ENCODE measurements at regions not wholly inside any gene's neighbourhood (a gene's known extent, or its start where the extent isn't known, plus 50 kb on each side); places are given as distances from the start of the nearest gene placed in this dataset.

GRCh38 chr3:194768586-194768985, 82.9 kb downstream of the FAM43A start:
- peak overlapping the region; percentile 23 for H3K4me3 ChIP-seq (ENCODE audit: low read length)
- Mint-ChIP-seq H3K27me3 (peaks cover 0 to 23% (median 7%) of the 10 kb centered on the region in 5 donors), H3K36me3 (no peaks in the 10 kb centered on the region), H3K27ac (peak overlapping the region; percentile 57 to 98 (median 94)), H3K4me3 (peak overlapping the region; percentile 77 to 95 (median 88)), H3K4me1 (peaks cover 8 to 35% (median 23%) of the 10 kb centered on the region in 7 donors), H3K9me3 (no peaks in the 10 kb centered on the region)
- ATAC-seq (no peak), DNase-seq (peak in 1 of 9 donors; percentile 2)
- H3K36me3 ChIP-seq (ENCODE audit: control insufficient read depth in 2 of 3, insufficient read depth in 3 of 3, low read length in 3 of 3), result no peaks in the 10 kb centered on the region
- POLR2A ChIA-PET, result interaction anchor here (1.0 to 1.6 kb wide), 5 partner anchors 11 to 185 kb away, joined by 3 to 10 read pairs (median 4); partner anchors contain the start of gene LSG1
- intact Hi-C loops (cut with micrococcal nuclease), result loop anchor here (2.0 to 10.0 kb wide), 6 partner anchors 282 to 1436 kb away; partner anchors contain the start of genes ACAP2 (in 1 of the 2), ATP13A3 (in 1 of the 2) and HES1 (in 1 of the 2)
- H3K4me1 ChIP-seq (ENCODE audit: control insufficient read depth in 2 of 2, insufficient read depth in 2 of 2, low read length in 2 of 2), result peaks cover 6 to 9% of the 10 kb centered on the region in 2 donors
- CTCF ChIA-PET, result no interaction called here
- H3K27ac ChIP-seq (ENCODE audit: low read depth, low read length), result peak overlapping the region; percentile 69
- no peaks in the 10 kb centered on the region for H3K27me3 ChIP-seq (ENCODE audit: control insufficient read depth in 2 of 2, insufficient read depth in 2 of 2, low read length in 2 of 2)
- H3K9me3 ChIP-seq (ENCODE audit: control insufficient read depth in 2 of 3, low read length in 3 of 3), result no peaks in the 10 kb centered on the region

GRCh38 chr3:194769020-194769643, 83.4 kb downstream of the FAM43A start:
- Histone ChIP-seq H3K4me3 (ENCODE audit: low read length) (peak overlapping the region; percentile 70), H3K9me3 (ENCODE audit: control insufficient read depth in 2 of 3, low read length in 3 of 3) (no peaks in the 10 kb centered on the region), H3K4me1 (ENCODE audit: control insufficient read depth in 2 of 2, insufficient read depth in 2 of 2, low read length in 2 of 2) (peaks cover 6 to 9% of the 10 kb centered on the region in 2 donors), H3K36me3 (ENCODE audit: control insufficient read depth in 2 of 3, insufficient read depth in 3 of 3, low read length in 3 of 3) (no peaks in the 10 kb centered on the region), H3K27me3 (ENCODE audit: control insufficient read depth in 2 of 2, insufficient read depth in 2 of 2, low read length in 2 of 2) (no peaks in the 10 kb centered on the region), H3K27ac (ENCODE audit: low read depth, low read length) (peak overlapping the region; percentile 78)
- CTCF ChIA-PET, result interaction anchor here (0.8 kb wide), 1 partner anchor 97 kb away, joined by 5 read pairs; the partner anchor contains the start of gene LSG1
- no peaks in the 10 kb centered on the region for H3K9me3 Mint-ChIP-seq
- peak overlapping the region; percentile 77 to 95 (median 88) for H3K4me3 Mint-ChIP-seq
- H3K27me3 Mint-ChIP-seq, result peaks cover 0 to 23% (median 7%) of the 10 kb centered on the region in 5 donors
- intact Hi-C loops (cut with micrococcal nuclease), result loop anchor here (1.0 to 10.0 kb wide), 12 partner anchors 84 to 1436 kb away; partner anchors contain the start of genes FAM43A (in 2 of the 2), LSG1 (in 2 of the 2), ACAP2 (in 1 of the 2) and ATP13A3 (in 1 of the 2)
- H3K36me3 Mint-ChIP-seq, result no peaks in the 10 kb centered on the region
- peaks cover 8 to 35% (median 23%) of the 10 kb centered on the region in 7 donors for H3K4me1 Mint-ChIP-seq
- ATAC-seq, result peak; percentile 99
- POLR2A ChIA-PET, result interaction anchor here (0.9 to 2.0 kb wide), 7 partner anchors 9 to 185 kb away, joined by 3 to 10 read pairs (median 4); partner anchors contain the start of gene LSG1
- peak overlapping the region; percentile 57 to 98 (median 94) for H3K27ac Mint-ChIP-seq
- peak; percentile 59 to 98 (median 93) for DNase-seq

- H3K4me3 ChIP-seq (ENCODE audit: low read length), result no peak overlapping the region
- no peaks in the 10 kb centered on the region for H3K9me3 ChIP-seq (ENCODE audit: control insufficient read depth in 2 of 3, low read length in 3 of 3)
- no peaks in the 10 kb centered on the region for H3K36me3 ChIP-seq (ENCODE audit: control insufficient read depth in 2 of 3, insufficient read depth in 3 of 3, low read length in 3 of 3)
- Mint-ChIP-seq H3K4me1 (peaks cover 8 to 29% (median 23%) of the 10 kb centered on the region in 7 donors), H3K9me3 (no peaks in the 10 kb centered on the region), H3K4me3 (no peak overlapping the region), H3K36me3 (no peaks in the 10 kb centered on the region), H3K27me3 (peaks cover 12 to 24% (median 16%) of the 10 kb centered on the region in 5 donors), H3K27ac (peak overlapping the region in 1 of 9 donors; percentile 33)
- no peak overlapping the region for H3K27ac ChIP-seq (ENCODE audit: low read depth, low read length)
- POLR2A ChIA-PET, result no interaction called here
- intact Hi-C loops (cut with micrococcal nuclease), result no loop called here
- CTCF ChIA-PET, result no interaction called here
- no peaks in the 10 kb centered on the region for H3K27me3 ChIP-seq (ENCODE audit: control insufficient read depth in 2 of 2, insufficient read depth in 2 of 2, low read length in 2 of 2)
- DNase-seq, result no peak
- H3K4me1 ChIP-seq (ENCODE audit: control insufficient read depth in 2 of 2, insufficient read depth in 2 of 2, low read length in 2 of 2), result peaks cover 6% of the 10 kb centered on the region in 2 donors
- ATAC-seq, result no peak
Measured at GRCh38 chr3:194772241-194773000, 86.7 kb downstream of the FAM43A start.

GRCh38 chr3:194773216-194773615, 87.5 kb downstream of the FAM43A start:
- H3K27ac Mint-ChIP-seq, result no peak overlapping the region
- no peaks in the 10 kb centered on the region for H3K36me3 Mint-ChIP-seq
- ChIA-PET CTCF (no interaction called here), POLR2A (no interaction called here)
- Histone ChIP-seq H3K4me1 (ENCODE audit: control insufficient read depth in 2 of 2, insufficient read depth in 2 of 2, low read length in 2 of 2) (peaks cover 6% of the 10 kb centered on the region in 2 donors), H3K9me3 (ENCODE audit: control insufficient read depth in 2 of 3, low read length in 3 of 3) (no peaks in the 10 kb centered on the region), H3K27me3 (ENCODE audit: control insufficient read depth in 2 of 2, insufficient read depth in 2 of 2, low read length in 2 of 2) (no peaks in the 10 kb centered on the region), H3K27ac (ENCODE audit: low read depth, low read length) (no peak overlapping the region), H3K36me3 (ENCODE audit: control insufficient read depth in 2 of 3, insufficient read depth in 3 of 3, low read length in 3 of 3) (no peaks in the 10 kb centered on the region), H3K4me3 (ENCODE audit: low read length) (no peak overlapping the region)
- no peak for ATAC-seq
- H3K4me3 Mint-ChIP-seq, result peak overlapping the region in 1 of 10 donors; percentile 21
- H3K4me1 Mint-ChIP-seq, result peaks cover 8 to 22% (median 19%) of the 10 kb centered on the region in 7 donors
- no peak for DNase-seq
- H3K27me3 Mint-ChIP-seq, result peaks cover 12 to 25% (median 16%) of the 10 kb centered on the region in 5 donors
- intact Hi-C loops (cut with micrococcal nuclease), result no loop called here
- H3K9me3 Mint-ChIP-seq, result peaks cover 0 to 3% (median 0%) of the 10 kb centered on the region in 11 donors

GRCh38 chr3:194773771-194774455, 88.2 kb downstream of the FAM43A start:
- no peak overlapping the region for H3K4me3 ChIP-seq (ENCODE audit: low read length)
- no peak for ATAC-seq
- Mint-ChIP-seq H3K27ac (no peak overlapping the region), H3K36me3 (no peaks in the 10 kb centered on the region), H3K27me3 (peaks cover 14 to 31% (median 17%) of the 10 kb centered on the region in 5 donors), H3K9me3 (peaks cover 0 to 3% (median 0%) of the 10 kb centered on the region in 11 donors), H3K4me1 (peaks cover 6 to 15% (median 12%) of the 10 kb centered on the region in 7 donors), H3K4me3 (no peak overlapping the region)
- no peaks in the 10 kb centered on the region for H3K9me3 ChIP-seq (ENCODE audit: control insufficient read depth in 2 of 3, low read length in 3 of 3)
- DNase-seq, result no peak
- ChIA-PET POLR2A (no interaction called here), CTCF (no interaction called here)
- H3K27me3 ChIP-seq (ENCODE audit: control insufficient read depth in 2 of 2, insufficient read depth in 2 of 2, low read length in 2 of 2), result no peaks in the 10 kb centered on the region
- no peak overlapping the region for H3K27ac ChIP-seq (ENCODE audit: low read depth, low read length)
- intact Hi-C loops (cut with micrococcal nuclease), result no loop called here
- peaks cover 0 to under 1% of the 10 kb centered on the region in 2 donors for H3K4me1 ChIP-seq (ENCODE audit: control insufficient read depth in 2 of 2, insufficient read depth in 2 of 2, low read length in 2 of 2)
- no peaks in the 10 kb centered on the region for H3K36me3 ChIP-seq (ENCODE audit: control insufficient read depth in 2 of 3, insufficient read depth in 3 of 3, low read length in 3 of 3)

GRCh38 chr3:194775266-194775665, 89.6 kb downstream of the FAM43A start:
- H3K4me3 Mint-ChIP-seq, result no peak overlapping the region
- peaks cover 16 to 33% (median 23%) of the 10 kb centered on the region in 5 donors for H3K27me3 Mint-ChIP-seq
- peaks cover 0 to 5% (median under 1%) of the 10 kb centered on the region in 7 donors for H3K4me1 Mint-ChIP-seq
- H3K36me3 Mint-ChIP-seq, result no peaks in the 10 kb centered on the region
- Histone ChIP-seq H3K4me1 (ENCODE audit: control insufficient read depth in 2 of 2, insufficient read depth in 2 of 2, low read length in 2 of 2) (no peaks in the 10 kb centered on the region), H3K36me3 (ENCODE audit: control insufficient read depth in 2 of 3, insufficient read depth in 3 of 3, low read length in 3 of 3) (no peaks in the 10 kb centered on the region), H3K27ac (ENCODE audit: low read depth, low read length) (no peak overlapping the region), H3K27me3 (ENCODE audit: control insufficient read depth in 2 of 2, insufficient read depth in 2 of 2, low read length in 2 of 2) (no peaks in the 10 kb centered on the region), H3K4me3 (ENCODE audit: low read length) (no peak overlapping the region), H3K9me3 (ENCODE audit: control insufficient read depth in 2 of 3, low read length in 3 of 3) (no peaks in the 10 kb centered on the region)
- peaks cover 0 to 3% (median 0%) of the 10 kb centered on the region in 11 donors for H3K9me3 Mint-ChIP-seq
- ATAC-seq (no peak), DNase-seq (no peak)
- POLR2A ChIA-PET, result no interaction called here
- intact Hi-C loops (cut with micrococcal nuclease), result no loop called here
- CTCF ChIA-PET, result no interaction called here
- H3K27ac Mint-ChIP-seq, result no peak overlapping the region

All from naive thymus-derived CD4-positive, alpha-beta T cell (primary cell).